ENCODE measurements at regions not wholly inside any gene's neighbourhood (a gene's known extent, or its start where the extent isn't known, plus 50 kb on each side); places are given as distances from the start of the nearest gene placed in this dataset.

- Histone ChIP-seq H2AFZ (ENCODE audit: low read depth, low read length, severe bottlenecking) (no peak overlapping the region), H4K20me1 (ENCODE audit: low read depth, low read length) (no peaks in the 10 kb centered on the region), H3K4me3 (ENCODE audit: insufficient read depth, low read length, poor library complexity, severe bottlenecking) (no peak overlapping the region), H3K27ac (ENCODE audit: low read depth, low read length) (no peak overlapping the region), H3K4me2 (ENCODE audit: low read depth, low read length, poor library complexity, severe bottlenecking) (no peak overlapping the region), H3K9me3 (ENCODE audit: insufficient read depth, low read length) (no peaks in the 10 kb centered on the region), H3K27me3 (ENCODE audit: low read length) (no peaks in the 10 kb centered on the region), H3K9me2 (replicated peaks; ENCODE audit: insufficient read depth, low read length) (no peaks in the 10 kb centered on the region), H3K9ac (ENCODE audit: low read length) (no peak overlapping the region), H3F3A (ENCODE audit: insufficient read depth) (no peaks in the 10 kb centered on the region), H3K36me3 (ENCODE audit: low read length) (no peaks in the 10 kb centered on the region), H3K79me2 (ENCODE audit: insufficient read depth, low read length) (no peaks in the 10 kb centered on the region)
- TF ChIP-seq EZH2phosphoT487 (conservative IDR thresholded peaks at IDR 0.05; ENCODE audit: low read length), result no peak
- no peak for TF ChIP-seq CTCF (IDR thresholded peaks at IDR 0.05; ENCODE audit: insufficient read depth, low read length, poor library complexity, severe bottlenecking)
Measured at GRCh38 chr6:154613137-154613676, 102.7 kb upstream of the CNKSR3 start.

GRCh38 chr6:154614101-154614500, 103.6 kb upstream of the CNKSR3 start:
- Histone ChIP-seq H3K27me3 (ENCODE audit: low read length) (no peaks in the 10 kb centered on the region), H2AFZ (ENCODE audit: low read depth, low read length, severe bottlenecking) (no peak overlapping the region), H3K36me3 (ENCODE audit: low read length) (no peaks in the 10 kb centered on the region), H3K27ac (ENCODE audit: low read depth, low read length) (no peak overlapping the region), H3K9ac (ENCODE audit: low read length) (no peak overlapping the region), H4K20me1 (ENCODE audit: low read depth, low read length) (no peaks in the 10 kb centered on the region), H3F3A (ENCODE audit: insufficient read depth) (no peaks in the 10 kb centered on the region), H3K79me2 (ENCODE audit: insufficient read depth, low read length) (no peaks in the 10 kb centered on the region), H3K4me2 (ENCODE audit: low read depth, low read length, poor library complexity, severe bottlenecking) (no peak overlapping the region), H3K4me3 (ENCODE audit: insufficient read depth, low read length, poor library complexity, severe bottlenecking) (no peak overlapping the region), H3K9me3 (ENCODE audit: insufficient read depth, low read length) (no peaks in the 10 kb centered on the region), H3K9me2 (replicated peaks; ENCODE audit: insufficient read depth, low read length) (no peaks in the 10 kb centered on the region)
- no peak for TF ChIP-seq CTCF (IDR thresholded peaks at IDR 0.05; ENCODE audit: insufficient read depth, low read length, poor library complexity, severe bottlenecking)

- Histone ChIP-seq H3F3A (ENCODE audit: insufficient read depth) (no peaks in the 10 kb centered on the region), H2AFZ (ENCODE audit: low read depth, low read length, severe bottlenecking) (no peak overlapping the region), H3K79me2 (ENCODE audit: insufficient read depth, low read length) (no peaks in the 10 kb centered on the region), H3K4me3 (ENCODE audit: insufficient read depth, low read length, poor library complexity, severe bottlenecking) (no peak overlapping the region), H3K9me3 (ENCODE audit: insufficient read depth, low read length) (no peaks in the 10 kb centered on the region), H3K4me2 (ENCODE audit: low read depth, low read length, poor library complexity, severe bottlenecking) (no peak overlapping the region), H3K9me2 (replicated peaks; ENCODE audit: insufficient read depth, low read length) (no peaks in the 10 kb centered on the region), H3K27me3 (ENCODE audit: low read length) (no peaks in the 10 kb centered on the region), H4K20me1 (ENCODE audit: low read depth, low read length) (no peaks in the 10 kb centered on the region), H3K27ac (ENCODE audit: low read depth, low read length) (no peak overlapping the region), H3K36me3 (ENCODE audit: low read length) (no peaks in the 10 kb centered on the region), H3K9ac (ENCODE audit: low read length) (no peak overlapping the region)
- TF ChIP-seq EZH2phosphoT487 (conservative IDR thresholded peaks at IDR 0.05; ENCODE audit: low read length), result no peak
- TF ChIP-seq CTCF (IDR thresholded peaks at IDR 0.05; ENCODE audit: insufficient read depth, low read length, poor library complexity, severe bottlenecking), result no peak
Measured at GRCh38 chr6:154614641-154615040, 104.2 kb upstream of the CNKSR3 start.
